ENCODE measurements at regions not wholly inside any gene's neighbourhood (a gene's known extent, or its start where the extent isn't known, plus 50 kb on each side); places are given as distances from the start of the nearest gene placed in this dataset.
"Not testable (repeated sequence)": the region's sequence is repeated elsewhere in the genome, so short reads cannot be mapped to it uniquely, and the experiment has no call there.

DNA sequence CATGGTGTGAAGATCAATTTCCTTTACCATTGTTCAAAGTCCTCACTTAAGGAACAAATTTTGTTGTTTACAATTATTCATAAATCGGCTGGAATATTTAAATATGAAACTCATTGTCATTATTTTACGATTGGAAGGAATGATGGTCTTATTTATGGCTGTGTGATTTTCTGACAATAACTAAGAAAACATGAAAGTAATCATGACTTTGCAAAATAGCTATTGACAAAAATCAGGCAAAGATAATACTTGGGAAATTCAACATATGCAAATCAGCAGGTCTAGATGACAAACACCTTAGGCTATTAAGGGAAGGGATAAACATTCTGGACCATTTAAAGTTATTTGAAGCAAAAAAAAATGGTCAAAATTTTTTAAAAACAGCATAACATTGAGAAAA, 654.8 kb upstream of the CNTN5 start:
- Histone ChIP-seq H3K27me3 (no peaks in the 10 kb centered on the region), H3K4me3 (no peak overlapping the region), H3K36me3 (no peaks in the 10 kb centered on the region), H3K9me3 (no peaks in the 10 kb centered on the region), H3K4me1 (no peaks in the 10 kb centered on the region), H3K27ac (no peak overlapping the region)
- TF ChIP-seq, protein P1, sequence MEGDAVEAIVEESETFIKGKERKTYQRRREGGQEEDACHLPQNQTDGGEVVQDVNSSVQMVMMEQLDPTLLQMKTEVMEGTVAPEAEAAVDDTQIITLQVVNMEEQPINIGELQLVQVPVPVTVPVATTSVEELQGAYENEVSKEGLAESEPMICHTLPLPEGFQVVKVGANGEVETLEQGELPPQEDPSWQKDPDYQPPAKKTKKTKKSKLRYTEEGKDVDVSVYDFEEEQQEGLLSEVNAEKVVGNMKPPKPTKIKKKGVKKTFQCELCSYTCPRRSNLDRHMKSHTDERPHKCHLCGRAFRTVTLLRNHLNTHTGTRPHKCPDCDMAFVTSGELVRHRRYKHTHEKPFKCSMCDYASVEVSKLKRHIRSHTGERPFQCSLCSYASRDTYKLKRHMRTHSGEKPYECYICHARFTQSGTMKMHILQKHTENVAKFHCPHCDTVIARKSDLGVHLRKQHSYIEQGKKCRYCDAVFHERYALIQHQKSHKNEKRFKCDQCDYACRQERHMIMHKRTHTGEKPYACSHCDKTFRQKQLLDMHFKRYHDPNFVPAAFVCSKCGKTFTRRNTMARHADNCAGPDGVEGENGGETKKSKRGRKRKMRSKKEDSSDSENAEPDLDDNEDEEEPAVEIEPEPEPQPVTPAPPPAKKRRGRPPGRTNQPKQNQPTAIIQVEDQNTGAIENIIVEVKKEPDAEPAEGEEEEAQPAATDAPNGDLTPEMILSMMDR (IDR thresholded peaks at IDR 0.05) = no peak
- TF ChIP-seq POLR2AphosphoS5 (IDR thresholded peaks at IDR 0.05) = no peak
- no peak for TF ChIP-seq POLR2A (IDR thresholded peaks at IDR 0.05)
- DNase-seq (ENCODE audit: low spot score in 2 of 2) = no peak
- intact Hi-C loops (cut with DNase I; ENCODE audit: low total_unique reads) = loop anchor here (5.0 kb wide), 1 partner anchor 1059 kb away; no protein-coding TSS in a partner anchor

DNA sequence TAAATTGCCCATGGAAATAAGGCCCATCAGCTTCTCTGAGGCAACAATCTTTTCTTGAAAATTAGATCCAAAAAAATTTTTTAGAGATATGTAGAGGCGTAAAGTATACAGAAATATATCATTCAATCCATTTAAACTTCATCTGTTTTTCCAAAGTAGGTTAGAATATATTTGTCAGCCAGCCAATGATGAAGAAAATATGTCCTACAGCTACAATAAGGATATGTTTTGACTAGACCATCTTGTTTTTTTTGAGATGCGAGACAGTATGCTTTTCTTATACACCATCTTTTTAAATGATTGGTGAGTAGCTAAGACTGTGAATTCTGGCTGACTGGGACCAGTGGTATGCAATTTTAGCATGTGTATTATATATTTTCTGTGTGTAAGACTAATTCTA, 630.4 kb upstream of the CNTN5 start:
- Histone ChIP-seq H3K27ac (no peak overlapping the region), H3K9me3 (no peaks in the 10 kb centered on the region), H3K27me3 (no peaks in the 10 kb centered on the region), H3K36me3 (no peaks in the 10 kb centered on the region), H3K4me1 (no peaks in the 10 kb centered on the region), H3K4me3 (no peak overlapping the region)
- TF ChIP-seq, protein P1 (IDR thresholded peaks at IDR 0.05) = no peak
- TF ChIP-seq POLR2AphosphoS5 (IDR thresholded peaks at IDR 0.05) (no peak), POLR2A (IDR thresholded peaks at IDR 0.05) (no peak)
- DNase-seq (ENCODE audit: low spot score in 2 of 2) = no peak
- intact Hi-C loops (cut with DNase I; ENCODE audit: low total_unique reads) = no loop called here

DNA sequence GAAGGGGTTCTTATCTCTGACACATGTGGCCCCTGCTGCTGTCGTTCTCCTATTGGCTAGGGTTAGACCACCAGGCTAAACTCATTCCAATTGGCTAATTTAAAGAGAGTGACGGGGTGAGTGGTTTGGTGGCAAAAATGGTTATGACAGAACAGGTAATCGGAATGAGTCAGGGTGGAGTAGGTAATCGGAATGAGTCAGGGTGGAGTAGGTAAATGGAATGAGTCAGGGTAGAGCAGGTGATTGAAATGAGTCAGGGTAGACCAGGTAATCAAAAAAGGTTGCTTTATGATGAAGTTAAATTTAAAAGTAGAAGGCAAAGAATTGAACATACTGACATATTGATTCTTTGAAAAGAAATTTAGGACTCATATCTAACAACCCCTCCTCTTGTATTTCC, 626.2 kb upstream of the CNTN5 start:
- intact Hi-C loops (cut with DNase I; ENCODE audit: low total_unique reads); DNase-seq (ENCODE audit: low spot score in 2 of 2): not testable (repeated sequence)

DNA sequence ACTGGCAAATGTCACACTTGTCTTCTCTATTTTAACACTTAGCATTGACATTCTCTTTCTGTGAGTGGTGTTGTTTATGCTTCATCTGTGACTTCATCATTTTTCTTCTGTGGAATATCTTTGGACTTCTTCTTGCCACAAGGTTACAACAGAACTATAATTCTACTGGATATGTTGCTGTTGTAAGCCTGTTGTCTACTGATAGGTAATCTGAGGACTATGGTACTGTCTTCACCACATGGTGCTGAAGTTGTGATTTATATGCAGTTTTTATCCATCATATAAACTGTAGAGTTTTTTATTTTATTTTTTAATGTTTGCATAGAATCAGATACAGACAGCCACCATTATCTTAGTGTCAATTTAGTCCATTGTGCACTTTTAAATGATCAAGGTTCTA, 622.2 kb upstream of the CNTN5 start:
- H3K36me3 ChIP-seq = no peaks in the 10 kb centered on the region
- H3K9me3 ChIP-seq = no peaks in the 10 kb centered on the region
- intact Hi-C loops (cut with DNase I; ENCODE audit: low total_unique reads) = no loop called here
- H3K4me3 ChIP-seq = no peak overlapping the region
- H3K4me1 ChIP-seq = no peaks in the 10 kb centered on the region
- H3K27ac ChIP-seq = no peak overlapping the region
- no peak for DNase-seq (ENCODE audit: low spot score in 2 of 2)
- H3K27me3 ChIP-seq = no peaks in the 10 kb centered on the region
- TF ChIP-seq POLR2AphosphoS5 (IDR thresholded peaks at IDR 0.05) (no peak), POLR2A (IDR thresholded peaks at IDR 0.05) (no peak)
- TF ChIP-seq, protein P1 (IDR thresholded peaks at IDR 0.05) = no peak

More for the DNA sequence above, 626.2 kb upstream of the CNTN5 start:
- not testable (repeated sequence) for H3K9me3 ChIP-seq, H3K36me3 ChIP-seq, H3K27ac ChIP-seq, H3K27me3 ChIP-seq, H3K4me3 ChIP-seq, H3K4me1 ChIP-seq

DNA sequence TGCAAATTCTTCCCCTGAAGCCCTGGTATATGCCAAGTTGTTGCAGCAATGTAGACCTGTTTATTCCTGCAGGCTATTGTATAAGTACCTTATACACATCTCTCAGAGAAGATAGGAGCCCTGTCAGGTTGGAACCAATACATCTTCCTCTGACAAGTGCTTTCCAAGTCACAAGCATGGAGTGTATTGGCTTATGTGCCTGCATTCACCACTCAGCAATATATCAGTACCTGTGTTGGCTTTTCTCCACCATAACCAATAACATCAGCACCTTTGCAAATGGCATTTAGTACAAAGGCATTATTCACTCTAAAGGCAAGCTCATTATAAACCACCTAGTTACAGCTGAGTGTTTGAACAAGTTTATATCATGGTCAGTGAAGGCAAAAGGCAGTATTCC, 611.7 kb upstream of the CNTN5 start:
- intact Hi-C loops (cut with DNase I; ENCODE audit: low total_unique reads) = no loop called here
- Histone ChIP-seq H3K36me3 (no peaks in the 10 kb centered on the region), H3K27ac (no peak overlapping the region), H3K4me3 (no peak overlapping the region), H3K27me3 (no peaks in the 10 kb centered on the region), H3K9me3 (no peaks in the 10 kb centered on the region), H3K4me1 (no peaks in the 10 kb centered on the region)
- no peak for DNase-seq (ENCODE audit: low spot score in 2 of 2)
- TF ChIP-seq, protein P1 (IDR thresholded peaks at IDR 0.05) = no peak
- no peak for TF ChIP-seq POLR2A (IDR thresholded peaks at IDR 0.05)
- TF ChIP-seq POLR2AphosphoS5 (IDR thresholded peaks at IDR 0.05) = no peak

DNA sequence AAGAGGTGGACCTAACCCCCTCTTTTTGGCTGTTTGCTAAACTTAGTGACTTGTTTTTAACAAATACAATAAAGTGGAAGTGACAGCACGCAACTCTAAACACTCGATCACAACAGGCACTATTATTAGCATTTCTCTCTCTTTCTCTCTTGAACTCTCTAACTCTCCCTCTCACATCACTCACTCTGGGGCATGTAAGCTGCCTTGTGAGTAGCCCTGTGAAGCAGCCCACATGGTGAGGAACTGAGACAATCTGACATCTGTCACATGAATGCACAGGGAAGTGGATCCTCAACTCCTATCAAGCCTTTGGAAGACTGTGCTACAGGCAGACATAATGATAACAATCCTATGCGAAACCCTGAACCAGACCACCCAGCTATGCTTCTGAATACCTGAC, 609.0 kb upstream of the CNTN5 start:
- intact Hi-C loops (cut with DNase I; ENCODE audit: low total_unique reads) = no loop called here

More for the DNA sequence above, 609.0 kb upstream of the CNTN5 start:
- TF ChIP-seq, protein P1 (IDR thresholded peaks at IDR 0.05) = no peak
- TF ChIP-seq POLR2AphosphoS5 (IDR thresholded peaks at IDR 0.05) (no peak), POLR2A (IDR thresholded peaks at IDR 0.05) (no peak)
- no peaks in the 10 kb centered on the region for H3K9me3 ChIP-seq
- H3K4me3 ChIP-seq = no peak overlapping the region
- H3K4me1 ChIP-seq = no peaks in the 10 kb centered on the region
- H3K36me3 ChIP-seq = no peaks in the 10 kb centered on the region
- DNase-seq (ENCODE audit: low spot score in 2 of 2) = no peak
- H3K27ac ChIP-seq = no peak overlapping the region
- H3K27me3 ChIP-seq = no peaks in the 10 kb centered on the region

Measured in breast epithelium (tissue), 4 donors.